H9 (cell line): ENCODE measurements at regions not wholly inside any gene's neighbourhood (a gene's known extent, or its start where the extent isn't known, plus 50 kb on each side); places are given as distances from the start of the nearest gene placed in this dataset.

ENCODE experiments used
- DNase-seq: peaks from one replicate; pipeline ENCODE4 v3.0.0-alpha.2; 2017
- H2AFZ ChIP-seq: one replicate; pipeline ENCODE4 v1.6.1; 2013; ENCODE audit warnings: mild to moderate bottlenecking, low read length, control low read depth, moderate library complexity
- H2AK5ac ChIP-seq: 2 replicates; pipeline ENCODE4 v1.6.1; 2013; ENCODE audit warnings: low read length, control low read depth, mixed read lengths; ENCODE audit not compliant: insufficient read length
- H2BK120ac ChIP-seq: one replicate; pipeline ENCODE4 v1.6.1; 2013; ENCODE audit warnings: low read depth, mild to moderate bottlenecking, low read length, control low read depth, inconsistent platforms; ENCODE audit not compliant: poor library complexity, severe bottlenecking
- H2BK12ac ChIP-seq: 2 replicates; pipeline ENCODE4 v1.6.1; 2013; ENCODE audit warnings: low read length, control low read depth, mixed read lengths, low read depth; ENCODE audit not compliant: insufficient read length
- H2BK15ac ChIP-seq: 2 replicates; pipeline ENCODE4 v1.6.1; 2013; ENCODE audit warnings: low read depth, low read length, control low read depth
- H2BK20ac ChIP-seq: one replicate; pipeline ENCODE4 v1.6.1; 2013; ENCODE audit warnings: low read depth, mild to moderate bottlenecking, low read length, control low read depth, inconsistent platforms; ENCODE audit not compliant: poor library complexity, severe bottlenecking
- H2BK5ac ChIP-seq: 2 replicates; pipeline ENCODE4 v1.6.1; 2013; ENCODE audit warnings: low read length, control low read depth, mixed read lengths; ENCODE audit not compliant: insufficient read length
- H3K14ac ChIP-seq: 2 replicates; pipeline ENCODE4 v1.6.1; 2013; ENCODE audit warnings: low read length, control low read depth; ENCODE audit not compliant: insufficient read depth
- H3K18ac ChIP-seq: 2 replicates; pipeline ENCODE4 v1.6.1; 2013; ENCODE audit warnings: low read depth, mild to moderate bottlenecking, mixed read lengths, low read length, control low read depth; ENCODE audit not compliant: insufficient read length
- H3K23ac ChIP-seq: 2 replicates; pipeline ENCODE4 v1.6.1; 2013; ENCODE audit warnings: low read length, control low read depth, mixed read lengths, low read depth; ENCODE audit not compliant: insufficient read length
- H3K23me2 ChIP-seq: 2 replicates; pipeline ENCODE4 v1.6.1; 2013; ENCODE audit warnings: low read depth, mild to moderate bottlenecking, mixed read lengths, low read length, control low read depth; ENCODE audit not compliant: insufficient read length, poor library complexity, severe bottlenecking
- H3K27ac ChIP-seq: 2 replicates; pipeline ENCODE4 v1.5.1; 2013; ENCODE audit warnings: low read length, control low read depth, mixed read lengths, low read depth; ENCODE audit not compliant: insufficient read length
- H3K27me3 ChIP-seq: 2 replicates; pipeline ENCODE4 v1.6.1; 2013; ENCODE audit warnings: low read length, control low read depth, inconsistent platforms; ENCODE audit not compliant: insufficient read depth
- H3K4ac ChIP-seq: 2 replicates; pipeline ENCODE4 v1.6.1; 2013; ENCODE audit warnings: low read depth, mild to moderate bottlenecking, control low read depth, inconsistent platforms, low read length, moderate library complexity
- H3K4me1 ChIP-seq: 2 replicates; pipeline ENCODE4 v1.6.1; 2013; ENCODE audit warnings: low read length, control low read depth, inconsistent platforms; ENCODE audit not compliant: insufficient read depth
- H3K4me2 ChIP-seq: 2 replicates; pipeline ENCODE4 v1.6.1; 2013; ENCODE audit warnings: low read length, control low read depth, mixed read lengths; ENCODE audit not compliant: insufficient read length, insufficient read depth
- H3K56ac ChIP-seq: 2 replicates; pipeline ENCODE4 v1.6.1; 2013; ENCODE audit warnings: low read depth, mild to moderate bottlenecking, mixed read lengths, low read length, control low read depth; ENCODE audit not compliant: insufficient read length
- H3K79me1 ChIP-seq: 2 replicates; pipeline ENCODE4 v1.6.1; 2013; ENCODE audit warnings: low read depth, mild to moderate bottlenecking, moderate library complexity, low read length, control low read depth, inconsistent platforms; ENCODE audit not compliant: insufficient read depth, poor library complexity, severe bottlenecking
- H3K79me2 ChIP-seq: 2 replicates; pipeline ENCODE4 v1.6.1; 2013; ENCODE audit warnings: low read length, control low read depth, inconsistent platforms; ENCODE audit not compliant: insufficient read depth
- H3K9ac ChIP-seq: 2 replicates; pipeline ENCODE4 v1.6.1; 2013; ENCODE audit warnings: low read length, control low read depth, mixed read lengths; ENCODE audit not compliant: insufficient read length; ENCODE audit errors: extremely low read depth
- H3K9me3 ChIP-seq: one replicate; pipeline ENCODE4 v1.6.1; 2013; ENCODE audit warnings: low read depth, low read length, inconsistent platforms; ENCODE audit not compliant: control insufficient read depth
- H3T11ph ChIP-seq: one replicate; pipeline ENCODE4 v1.6.1; 2013; ENCODE audit warnings: mild to moderate bottlenecking, low read length, control low read depth, inconsistent platforms
- H4K20me1 ChIP-seq: one replicate; pipeline ENCODE4 v1.6.1; 2013; ENCODE audit not compliant: control insufficient read depth, insufficient read length, insufficient read depth
- H4K5ac ChIP-seq: 2 replicates; pipeline ENCODE4 v1.6.1; 2013; ENCODE audit warnings: low read depth, mild to moderate bottlenecking, mixed read lengths, low read length, control low read depth; ENCODE audit not compliant: insufficient read length
- H4K8ac ChIP-seq: replicated peaks from 2 replicates; pipeline ENCODE4 v1.6.1; 2013; ENCODE audit warnings: low read length, control low read depth, mixed read lengths, low read depth; ENCODE audit not compliant: insufficient read length
- H4K91ac ChIP-seq: 2 replicates; pipeline ENCODE4 v1.6.1; 2013; ENCODE audit warnings: low read depth, mild to moderate bottlenecking, moderate library complexity, mixed read lengths, low read length, control low read depth; ENCODE audit not compliant: insufficient read length
- H3K27ac Mint-ChIP-seq, 3 experiments: 2 replicates in 2 of 3; 3 replicates in 1 of 3; pipeline ENCODE4 v1.8.0; 2020 to 2021; ENCODE audit warnings: mixed read lengths in 3 of 3, mild to moderate bottlenecking in 1 of 3, moderate library complexity in 1 of 3
- H3K27me3 Mint-ChIP-seq: 2 replicates; pipeline ENCODE4 v1.8.0; 2021; ENCODE audit warnings: low read depth, mild to moderate bottlenecking, moderate library complexity, mixed read lengths
- H3K36me3 Mint-ChIP-seq, 3 experiments: 2 replicates in 2 of 3; 3 replicates in 1 of 3; pipeline ENCODE4 v1.8.0; 2020 to 2021; ENCODE audit warnings: low read depth in 3 of 3, mixed read lengths in 3 of 3; ENCODE audit not compliant: insufficient read depth in 1 of 3
- H3K4me1 Mint-ChIP-seq, 2 experiments: 2 replicates each; pipeline ENCODE4 v1.8.0; 2020; ENCODE audit warnings: mixed read lengths in 2 of 2
- H3K4me3 Mint-ChIP-seq, 2 experiments: 2 replicates in 1 of 2; 3 replicates in 1 of 2; pipeline ENCODE4 v1.8.0; 2020 to 2021; ENCODE audit warnings: mild to moderate bottlenecking in 2 of 2, mixed read lengths in 2 of 2, moderate library complexity in 1 of 2
- H3K9me3 Mint-ChIP-seq, 2 experiments: 2 replicates in 1 of 2; 3 replicates in 1 of 2; pipeline ENCODE4 v1.8.0; 2020; ENCODE audit warnings: mild to moderate bottlenecking in 2 of 2, mixed read lengths in 2 of 2, moderate library complexity in 1 of 2
- CTCF ChIP-seq: fragments of 200-600 bp; sonication (generic); conservative IDR thresholded peaks from 3 replicates; pipeline ENCODE4 v1.8.0; 2021; ENCODE audit warnings: antibody characterized with exemption, mild to moderate bottlenecking
- WGBS: extraction: QIAGEN DNeasy Blood & Tissue Kit; methylation state at CpG from one replicate; pipeline ENCODE4 v1.1.7; 2013; ENCODE audit warnings: missing lambda C conversion rate, low lambda C conversion rate, mixed read lengths; ENCODE audit not compliant: insufficient read length; ENCODE audit errors: extremely low coverage; 5-methylcytosine and 5-hydroxymethylcytosine counted together

GRCh38 chr13:29991343-29991742 is 140.9 kb upstream of the UBL3 start:
- Histone ChIP-seq H4K5ac (no peak overlapping the region), H2AFZ (no peak overlapping the region), H2BK12ac (no peak overlapping the region), H4K91ac (no peak overlapping the region), H2BK20ac (no peak overlapping the region), H3K4ac (no peak overlapping the region), H3K4me2 (no peak overlapping the region), H3K9me3 (no peaks in the 10 kb centered on the region), H3K18ac (no peak overlapping the region), H4K8ac (no peak overlapping the region), H3K14ac (no peak overlapping the region), H3K4me1 (no peaks in the 10 kb centered on the region), H2BK120ac (no peak overlapping the region), H3K27ac (no peak overlapping the region), H2BK5ac (no peak overlapping the region), H3K79me2 (no peaks in the 10 kb centered on the region), H3T11ph (no peak overlapping the region), H4K20me1 (no peaks in the 10 kb centered on the region), H2BK15ac (no peak overlapping the region), H3K23me2 (no peaks in the 10 kb centered on the region), H3K56ac (no peak overlapping the region), H3K27me3 (no peaks in the 10 kb centered on the region), H3K9ac (no peak overlapping the region), H3K23ac (no peak overlapping the region), H2AK5ac (no peak overlapping the region), H3K79me1 (no peaks in the 10 kb centered on the region)
- Mint-ChIP-seq H3K4me3 (no peak overlapping the region; a peak in 1 of 5 replicates), H3K27ac (no peak overlapping the region), H3K27me3 (no peaks in the 10 kb centered on the region; the same call in none of the 2 replicates), H3K9me3 (peaks cover 17 to 22% of the 10 kb centered on the region in 2 experiments), H3K4me1 (peaks cover 12% of the 10 kb centered on the region in 2 experiments), H3K36me3 (peaks cover 3 to 18% (median 7%) of the 10 kb centered on the region in 3 experiments)
- WGBS = no CpG with 5 or more reads among the region's 6 CpGs
- no peak for TF ChIP-seq CTCF
- DNase-seq = no peak
